Memory B cell (primary cell): ENCODE measurements at regions not wholly inside any gene's neighbourhood (a gene's known extent, or its start where the extent isn't known, plus 50 kb on each side); places are given as distances from the start of the nearest gene placed in this dataset.

Experiments used
- ATAC-seq: fragments of 150-1000 bp; cut with Tn5 transposase; 2 replicates; pipeline ENCODE4 v1.10.0; 2021; ENCODE audit warnings: low read depth, mild to moderate bottlenecking, moderate library complexity
- DNase-seq, 2 donors: peaks; one replicate each; pipeline ENCODE4 v3.0.0; 2022; ENCODE audit warnings: low spot score in 2 of 2
- H3K27ac Mint-ChIP-seq: one replicate; pipeline ENCODE4 v1.8.0; 2022; ENCODE audit warnings: mild to moderate bottlenecking, moderate library complexity, mixed read lengths
- H3K27me3 Mint-ChIP-seq: one replicate; pipeline ENCODE4 v1.8.0; 2022; ENCODE audit warnings: mixed read lengths
- H3K36me3 Mint-ChIP-seq: one replicate; pipeline ENCODE4 v1.8.0; 2022; ENCODE audit warnings: mild to moderate bottlenecking, mixed read lengths
- H3K4me1 Mint-ChIP-seq: one replicate; pipeline ENCODE4 v1.8.0; 2022; ENCODE audit warnings: mixed read lengths
- H3K4me3 Mint-ChIP-seq: one replicate; pipeline ENCODE4 v1.8.0; 2022; ENCODE audit warnings: mild to moderate bottlenecking, moderate library complexity, mixed read lengths
- H3K9me3 Mint-ChIP-seq: one replicate; pipeline ENCODE4 v1.8.0; 2022; ENCODE audit warnings: mixed read lengths

DNA sequence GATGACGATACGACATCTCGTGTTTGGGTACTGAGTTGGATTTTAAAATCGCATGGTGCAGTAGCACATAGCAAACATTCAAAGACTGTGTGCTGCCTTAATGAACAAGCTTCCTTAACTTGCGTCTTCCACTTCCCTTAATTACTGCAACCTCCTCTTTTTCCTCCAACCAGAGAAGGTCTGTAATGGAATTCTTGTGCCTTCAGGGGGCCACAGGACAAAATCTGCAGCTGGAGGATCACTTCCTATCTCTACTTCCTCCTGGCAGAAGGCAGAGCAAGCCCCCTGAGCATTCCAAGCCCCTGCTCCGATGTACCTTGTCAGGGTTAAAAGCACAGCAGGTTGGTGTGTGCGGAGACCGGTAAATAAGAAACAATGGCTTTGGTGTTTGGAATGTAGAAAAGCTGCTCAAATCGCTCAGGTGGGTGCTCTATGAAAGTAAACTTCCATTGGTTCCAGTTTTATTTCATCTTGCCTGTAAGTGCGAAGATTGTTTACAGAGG lies 151.3 kb upstream of the UQCRFS1 start:
- ATAC-seq = no peak
- H3K9me3 Mint-ChIP-seq = peaks cover 8% of the 10 kb centered on the region
- no peak overlapping the region for H3K27ac Mint-ChIP-seq
- no peaks in the 10 kb centered on the region for H3K4me1 Mint-ChIP-seq
- peaks cover 2% of the 10 kb centered on the region for H3K36me3 Mint-ChIP-seq
- H3K27me3 Mint-ChIP-seq = peaks cover 10% of the 10 kb centered on the region
- H3K4me3 Mint-ChIP-seq = no peak overlapping the region
- no peak for DNase-seq

DNA sequence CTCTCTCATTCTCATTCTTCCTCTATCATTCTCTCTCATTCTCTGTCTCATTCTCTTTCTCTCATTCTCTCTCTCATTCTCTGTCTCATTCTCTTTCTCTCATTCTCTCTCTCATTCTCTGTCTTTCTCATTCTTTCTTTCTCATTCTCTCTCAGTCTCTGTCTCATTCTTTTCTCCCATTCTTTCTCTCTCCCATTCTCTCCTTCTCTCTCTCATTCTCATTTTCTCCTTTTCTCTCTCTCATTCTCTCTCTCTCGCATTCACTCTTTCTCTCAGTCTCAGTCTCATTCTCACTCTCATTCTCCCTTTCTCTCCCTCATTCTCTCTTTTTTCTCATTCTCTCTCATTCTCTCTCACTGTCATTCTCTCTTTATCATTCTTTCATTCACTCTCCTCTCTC lies 152.0 kb upstream of the UQCRFS1 start:
- no peak for ATAC-seq
- Mint-ChIP-seq H3K4me3 (no peak overlapping the region), H3K9me3 (peaks cover 8% of the 10 kb centered on the region), H3K36me3 (peaks cover 2% of the 10 kb centered on the region), H3K27ac (no peak overlapping the region), H3K27me3 (peaks cover 10% of the 10 kb centered on the region), H3K4me1 (no peaks in the 10 kb centered on the region)
- no peak for DNase-seq

DNA sequence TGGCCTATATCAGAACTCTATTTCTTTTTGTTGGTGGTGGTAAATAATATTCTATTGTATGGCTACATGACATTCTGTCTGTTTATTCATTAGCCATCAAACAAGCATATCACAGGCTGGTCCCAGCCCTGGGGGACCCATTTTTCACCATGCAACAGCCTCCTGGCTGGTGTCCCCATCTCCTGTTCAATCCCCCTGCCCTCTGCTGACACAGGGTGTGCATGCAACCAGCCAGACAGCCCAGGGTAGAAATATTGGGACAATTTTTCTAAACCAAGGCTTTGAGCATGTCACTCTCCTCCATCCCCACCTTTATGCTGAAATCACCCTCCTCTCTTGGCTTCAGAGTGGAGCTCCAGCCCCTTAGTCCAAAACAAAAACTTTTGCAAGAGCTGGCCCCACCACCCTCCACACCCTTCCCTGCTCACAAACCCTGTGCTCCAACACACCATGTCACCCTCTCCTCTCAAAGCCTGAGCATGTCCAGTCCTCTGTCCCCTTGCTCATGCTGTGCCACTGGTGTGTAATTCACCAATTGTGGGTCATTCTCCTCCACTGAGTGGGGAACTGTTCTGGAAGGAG lies 153.0 kb upstream of the UQCRFS1 start:
- peaks cover 2% of the 10 kb centered on the region for H3K36me3 Mint-ChIP-seq
- no peak overlapping the region for H3K27ac Mint-ChIP-seq
- no peak for DNase-seq
- H3K4me3 Mint-ChIP-seq = no peak overlapping the region
- H3K4me1 Mint-ChIP-seq = no peaks in the 10 kb centered on the region
- ATAC-seq = no peak
- peaks cover 10% of the 10 kb centered on the region for H3K27me3 Mint-ChIP-seq
- peaks cover 7% of the 10 kb centered on the region for H3K9me3 Mint-ChIP-seq

DNA sequence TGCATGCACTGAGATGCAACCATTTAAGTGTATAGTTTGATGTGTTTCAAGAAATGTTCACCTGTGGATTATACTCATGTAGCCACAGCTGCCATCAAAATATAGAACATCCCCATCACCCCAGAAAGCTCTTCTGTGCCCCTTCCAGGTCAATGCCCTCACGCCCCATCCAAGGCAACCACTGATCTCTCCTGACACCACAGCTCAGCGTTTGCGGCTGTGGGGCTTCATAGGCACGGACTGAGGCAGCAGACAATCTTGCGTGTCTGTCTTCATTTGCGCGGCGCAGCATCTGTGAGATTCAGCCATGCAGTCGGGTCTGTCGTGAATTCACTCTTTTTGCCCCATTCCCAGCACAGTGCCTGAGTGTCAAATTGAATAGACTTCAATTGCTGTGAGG lies 153.8 kb upstream of the UQCRFS1 start:
- DNase-seq = no peak
- H3K27me3 Mint-ChIP-seq = peaks cover 10% of the 10 kb centered on the region
- no peaks in the 10 kb centered on the region for H3K4me1 Mint-ChIP-seq
- no peak overlapping the region for H3K27ac Mint-ChIP-seq
- peaks cover 7% of the 10 kb centered on the region for H3K9me3 Mint-ChIP-seq
- H3K4me3 Mint-ChIP-seq = no peak overlapping the region
- ATAC-seq = no peak
- peaks cover 2% of the 10 kb centered on the region for H3K36me3 Mint-ChIP-seq

- peaks cover 7% of the 10 kb centered on the region for H3K9me3 Mint-ChIP-seq
- DNase-seq = no peak
These were observed 154.9 kb upstream of the UQCRFS1 start for GRCh38 chr19:29367791-29368222.

DNA sequence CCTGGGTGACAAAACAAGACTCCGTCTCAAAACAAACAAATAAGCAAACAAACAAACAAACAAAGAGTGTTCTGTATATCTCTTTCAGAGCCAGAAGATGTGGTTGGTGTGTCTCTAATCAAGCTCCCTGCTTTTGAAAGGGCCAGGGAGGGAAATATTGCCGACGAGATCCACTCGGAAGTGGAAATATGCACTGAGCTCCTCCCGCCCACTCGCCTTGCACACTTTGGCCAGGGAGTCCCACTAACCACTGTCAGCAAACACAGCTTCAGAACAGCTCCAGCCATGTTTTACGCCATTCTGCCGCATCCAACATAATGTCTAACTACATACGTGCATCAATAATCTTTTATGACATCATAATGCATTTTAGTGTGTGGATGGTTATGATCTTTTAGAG lies 155.5 kb upstream of the VSTM2B start:
- Mint-ChIP-seq H3K4me3 (no peak overlapping the region), H3K27ac (no peak overlapping the region), H3K27me3 (peaks cover 9% of the 10 kb centered on the region), H3K9me3 (peaks cover 4% of the 10 kb centered on the region), H3K4me1 (no peaks in the 10 kb centered on the region), H3K36me3 (peaks cover 2% of the 10 kb centered on the region)
- DNase-seq = no peak
- no peak for ATAC-seq

More at GRCh38 chr19:29367791-29368222, 154.9 kb upstream of the UQCRFS1 start:
- ATAC-seq = no peak
- Mint-ChIP-seq H3K27me3 (peaks cover 10% of the 10 kb centered on the region), H3K27ac (no peak overlapping the region), H3K36me3 (peaks cover 2% of the 10 kb centered on the region), H3K4me1 (no peaks in the 10 kb centered on the region), H3K4me3 (no peak overlapping the region)

GRCh38 chr19:29371251-29372090 lies 154.3 kb upstream of the VSTM2B start:
- Mint-ChIP-seq H3K9me3 (peaks cover 4% of the 10 kb centered on the region), H3K27ac (no peak overlapping the region), H3K27me3 (peaks cover 10% of the 10 kb centered on the region), H3K4me1 (no peaks in the 10 kb centered on the region), H3K4me3 (no peak overlapping the region), H3K36me3 (peaks cover 2% of the 10 kb centered on the region)
- ATAC-seq (no peak), DNase-seq (no peak)

- Mint-ChIP-seq H3K27me3 (peaks cover 7% of the 10 kb centered on the region), H3K27ac (no peak overlapping the region), H3K4me3 (no peak overlapping the region), H3K36me3 (peaks cover 2% of the 10 kb centered on the region), H3K9me3 (peaks cover 4% of the 10 kb centered on the region), H3K4me1 (no peaks in the 10 kb centered on the region)
- ATAC-seq = no peak
- no peak for DNase-seq
These were observed 153.7 kb upstream of the VSTM2B start for GRCh38 chr19:29372091-29372415.

DNA sequence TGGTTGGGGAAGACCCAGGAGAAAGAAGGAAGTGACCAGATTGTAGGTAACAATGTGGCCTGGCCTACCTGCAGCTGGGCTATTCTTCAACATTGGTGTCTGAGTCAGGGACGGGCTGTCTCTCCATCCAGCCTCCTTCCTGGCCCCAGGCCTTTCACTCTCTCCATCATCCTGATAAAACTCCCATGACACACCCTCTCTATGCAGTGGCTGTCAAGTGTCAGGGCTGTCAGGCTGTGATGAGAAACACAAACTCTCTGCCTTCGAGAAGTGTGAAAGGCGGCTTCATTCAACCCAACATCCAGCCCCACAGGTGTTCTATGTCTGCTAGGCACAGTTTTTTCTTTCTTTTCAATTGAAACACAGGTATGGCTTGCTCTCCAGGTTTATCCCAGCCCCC lies 153.3 kb upstream of the VSTM2B start:
- DNase-seq (no peak), ATAC-seq (no peak)
- no peaks in the 10 kb centered on the region for H3K4me1 Mint-ChIP-seq
- no peak overlapping the region for H3K4me3 Mint-ChIP-seq
- no peak overlapping the region for H3K27ac Mint-ChIP-seq
- H3K36me3 Mint-ChIP-seq = peaks cover 2% of the 10 kb centered on the region
- peaks cover 7% of the 10 kb centered on the region for H3K27me3 Mint-ChIP-seq
- H3K9me3 Mint-ChIP-seq = peaks cover 4% of the 10 kb centered on the region

- peaks cover 5% of the 10 kb centered on the region for H3K27me3 Mint-ChIP-seq
- no peaks in the 10 kb centered on the region for H3K36me3 Mint-ChIP-seq
- H3K4me1 Mint-ChIP-seq = no peaks in the 10 kb centered on the region
- no peak overlapping the region for H3K27ac Mint-ChIP-seq
- H3K4me3 Mint-ChIP-seq = no peak overlapping the region
- DNase-seq (no peak), ATAC-seq (no peak)
- H3K9me3 Mint-ChIP-seq = peaks cover 4% of the 10 kb centered on the region
These were observed 152.6 kb upstream of the VSTM2B start for GRCh38 chr19:29372921-29373797.

DNA sequence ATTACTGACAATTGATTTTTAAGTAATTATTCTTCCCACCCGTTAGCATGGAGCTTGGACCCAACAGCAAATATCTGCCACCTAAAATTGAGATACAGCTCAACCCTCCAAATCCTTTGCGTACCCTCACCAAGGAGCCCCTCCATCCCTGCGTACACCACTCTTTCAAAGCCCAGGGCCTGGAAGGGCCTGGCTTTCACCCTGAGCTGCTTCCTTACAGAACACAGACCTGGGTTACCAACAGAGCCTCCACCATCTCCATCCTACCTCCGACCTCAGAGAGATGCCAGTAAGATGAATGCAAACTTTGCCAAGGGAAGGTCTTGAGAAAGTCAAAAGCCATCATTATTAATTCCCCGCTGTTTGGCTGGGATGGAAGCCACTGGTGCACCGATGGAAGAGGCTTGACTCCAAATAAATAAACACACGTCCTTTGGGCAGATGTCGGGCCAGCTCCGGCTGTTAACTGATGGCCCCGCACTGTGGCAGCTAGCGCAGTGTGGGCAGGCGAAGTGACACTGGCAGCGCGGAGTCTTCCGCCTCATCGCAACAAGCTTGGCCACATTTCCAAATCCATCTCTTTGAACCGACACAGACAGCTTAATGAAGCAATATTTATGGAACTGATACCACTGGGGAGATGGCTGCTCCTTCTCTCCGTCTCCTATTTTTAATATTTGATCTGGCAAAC lies 150.2 kb upstream of the VSTM2B start:
- Mint-ChIP-seq H3K27me3 (peaks cover 5% of the 10 kb centered on the region), H3K27ac (no peak overlapping the region), H3K4me3 (no peak overlapping the region), H3K36me3 (no peaks in the 10 kb centered on the region), H3K4me1 (no peaks in the 10 kb centered on the region), H3K9me3 (peaks cover 4% of the 10 kb centered on the region)
- ATAC-seq (no peak), DNase-seq (no peak)

- H3K4me1 Mint-ChIP-seq = no peaks in the 10 kb centered on the region
- H3K36me3 Mint-ChIP-seq = no peaks in the 10 kb centered on the region
- ATAC-seq (no peak), DNase-seq (no peak)
- peaks cover 4% of the 10 kb centered on the region for H3K9me3 Mint-ChIP-seq
- H3K27me3 Mint-ChIP-seq = peaks cover 5% of the 10 kb centered on the region
- no peak overlapping the region for H3K4me3 Mint-ChIP-seq
- H3K27ac Mint-ChIP-seq = no peak overlapping the region
These were observed 148.9 kb upstream of the VSTM2B start for GRCh38 chr19:29376855-29377354.

DNA sequence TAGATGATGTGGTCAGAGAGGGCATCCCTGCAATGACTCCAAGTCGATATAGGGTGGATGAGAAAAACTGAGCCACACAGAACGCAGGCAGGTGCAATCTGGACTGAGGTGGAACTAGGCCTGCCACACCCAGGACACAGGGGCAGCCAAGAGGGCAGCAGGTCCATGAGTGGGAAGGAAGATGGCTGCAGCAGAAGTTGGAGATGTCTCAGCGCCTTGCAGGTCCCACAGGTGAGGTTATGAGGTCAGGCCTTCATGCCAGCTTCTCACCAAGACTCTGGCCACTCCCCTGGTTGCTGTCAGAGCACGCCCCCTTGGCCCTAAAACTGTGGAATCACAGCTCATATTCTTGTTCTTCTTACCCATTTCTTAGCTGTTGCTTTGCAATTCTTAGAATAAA lies 147.7 kb upstream of the VSTM2B start:
- H3K4me1 Mint-ChIP-seq = no peaks in the 10 kb centered on the region
- H3K27me3 Mint-ChIP-seq = peaks cover 4% of the 10 kb centered on the region
- no peaks in the 10 kb centered on the region for H3K36me3 Mint-ChIP-seq
- ATAC-seq (no peak), DNase-seq (no peak)
- peaks cover 2% of the 10 kb centered on the region for H3K9me3 Mint-ChIP-seq
- H3K27ac Mint-ChIP-seq = no peak overlapping the region
- H3K4me3 Mint-ChIP-seq = no peak overlapping the region
